ENCODE measurements at regions not wholly inside any gene's neighbourhood (a gene's known extent, or its start where the extent isn't known, plus 50 kb on each side); places are given as distances from the start of the nearest gene placed in this dataset.

GRCh38 chr13:84413016-84413415, 530.7 kb upstream of the SLITRK1 start:
- no peak for DNase-seq

DNA sequence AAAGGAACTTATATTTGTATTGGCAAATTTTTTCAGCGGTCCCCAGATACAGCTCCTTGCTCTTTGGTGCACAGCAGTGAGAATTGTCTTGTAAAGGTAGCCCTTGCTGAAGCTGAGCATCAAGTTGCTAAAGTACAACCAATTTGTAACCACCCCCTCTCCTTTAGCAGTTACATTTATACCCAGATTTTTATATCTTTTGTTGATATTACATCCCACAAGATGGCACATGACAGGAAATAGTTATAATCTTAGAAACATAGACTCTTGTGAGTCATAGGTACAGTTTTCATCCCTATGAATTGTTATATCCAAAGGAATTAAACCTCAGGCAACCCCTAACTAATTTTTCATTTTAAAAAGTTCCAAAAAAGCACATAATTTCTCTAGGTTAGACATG, 523.0 kb upstream of the SLITRK1 start:
- no peak for DNase-seq

DNA sequence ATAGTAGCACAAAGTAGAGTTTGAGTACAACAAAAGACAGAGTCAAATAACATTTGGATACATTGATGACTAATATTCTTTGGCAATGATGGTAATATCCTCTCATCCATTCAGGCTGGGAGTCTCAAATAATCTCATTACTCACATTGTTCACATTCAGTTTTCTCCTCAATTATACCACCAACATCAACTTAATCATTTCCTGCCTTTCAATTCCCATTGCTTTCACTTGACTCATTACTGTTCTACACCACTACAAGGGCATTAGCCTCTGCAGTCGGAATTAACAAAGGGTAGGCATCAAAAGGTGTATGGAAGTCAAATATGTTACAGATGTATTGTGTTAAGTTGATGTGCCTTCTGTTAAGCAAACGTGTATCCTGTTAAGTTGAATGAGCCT, 518.4 kb upstream of the SLITRK1 start:
- DNase-seq = no peak

DNA sequence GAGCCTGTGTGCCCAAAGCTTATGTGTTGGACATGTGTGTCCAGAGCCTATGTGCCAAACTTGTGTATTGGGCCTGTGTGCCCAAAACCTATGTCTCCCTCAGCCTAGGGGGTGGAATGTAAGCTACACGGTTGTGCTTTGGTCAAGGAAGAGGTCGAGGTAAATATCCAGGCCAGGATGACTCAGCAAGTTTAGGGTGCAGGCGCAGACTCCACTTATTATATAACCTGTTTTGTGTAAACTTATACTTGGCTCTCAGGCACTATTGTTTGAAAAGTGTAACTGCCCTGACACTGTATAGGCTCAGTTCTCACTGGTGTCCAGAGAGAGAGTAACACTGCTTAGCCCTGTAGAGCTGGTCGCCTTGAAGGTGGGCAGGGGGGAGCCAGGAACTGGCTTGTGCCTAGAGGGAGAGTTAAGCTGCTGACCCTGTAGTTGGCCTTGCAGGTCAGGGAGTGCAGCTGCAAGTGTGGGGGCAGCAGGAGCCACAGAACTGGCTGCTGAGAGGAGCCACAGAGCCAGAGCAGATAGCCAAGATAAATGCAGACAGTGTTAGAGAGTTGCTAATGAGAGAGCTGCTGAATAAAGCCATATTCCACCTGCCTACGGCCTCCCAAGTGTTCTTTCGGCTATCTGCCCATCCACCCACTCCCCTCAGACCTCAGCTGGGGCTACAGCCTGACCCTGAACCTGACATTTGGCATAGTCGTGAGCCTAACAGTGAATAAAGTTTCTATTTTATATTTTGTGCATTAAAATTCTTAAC, 517.2 kb upstream of the SLITRK1 start:
- no peak for DNase-seq

- DNase-seq = no peak
Observed at GRCh38 chr13:84393981-84394625, 511.8 kb upstream of the SLITRK1 start.

DNA sequence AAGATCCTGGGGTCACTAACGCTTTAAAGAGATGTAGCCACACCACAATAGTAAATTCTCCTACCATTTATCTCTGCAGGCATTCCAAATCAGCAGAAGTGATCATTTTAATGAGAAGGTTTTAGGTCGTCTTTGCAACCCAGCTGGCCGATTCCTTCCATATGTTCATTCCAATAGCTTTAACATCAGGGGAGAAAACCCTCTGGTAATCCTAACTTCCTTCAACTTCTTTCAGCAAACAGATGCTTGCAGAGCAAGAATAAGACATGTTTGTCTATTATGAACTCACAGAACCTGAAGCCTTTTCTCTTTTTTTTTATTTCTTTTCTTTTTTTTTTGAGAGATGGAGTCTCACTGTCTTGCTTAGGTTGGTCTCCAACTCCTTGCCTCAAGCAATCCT, 498.6 kb upstream of the SLITRK1 start:
- no peak for DNase-seq

DNA sequence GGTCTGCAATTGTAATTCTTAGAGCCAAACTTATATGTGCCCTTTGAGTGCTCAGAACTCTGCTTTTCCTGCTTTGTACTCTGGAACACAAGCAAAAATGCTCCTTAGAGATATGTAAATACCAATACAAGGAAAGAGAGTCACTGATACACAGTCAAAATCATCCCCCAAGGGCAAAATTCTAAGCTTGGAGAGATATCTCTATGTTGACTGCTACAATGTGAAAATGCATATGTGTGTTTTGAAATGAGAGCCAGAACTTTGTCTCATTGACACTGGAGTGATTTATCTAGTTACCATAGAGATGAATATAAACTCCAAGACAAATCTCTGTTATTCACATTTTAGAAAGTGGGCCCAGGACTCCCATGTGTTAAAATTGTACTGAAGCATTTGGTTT, 494.8 kb upstream of the SLITRK1 start:
- DNase-seq = no peak

DNA sequence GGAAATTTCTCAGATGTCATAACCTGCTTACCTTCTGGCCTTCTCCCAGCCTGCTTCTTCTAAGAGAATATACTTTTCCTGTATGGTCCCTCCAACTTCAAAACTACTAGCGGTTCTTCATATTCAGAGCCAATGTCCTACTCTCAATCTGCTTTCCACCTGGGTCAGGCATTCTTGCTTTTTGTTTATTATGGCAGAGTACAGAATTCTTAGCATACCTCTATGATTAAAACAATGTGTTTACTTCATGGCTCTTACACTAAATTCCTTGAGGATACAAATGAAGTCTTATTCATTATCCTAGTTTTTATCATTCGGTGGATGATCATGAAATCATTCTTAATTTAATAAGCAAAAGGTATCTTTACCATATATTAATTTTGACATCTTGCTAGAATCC, 484.2 kb upstream of the SLITRK1 start:
- DNase-seq = no peak

GRCh38 chr13:84362777-84363176, 480.5 kb upstream of the SLITRK1 start:
- DNase-seq = no peak

DNA sequence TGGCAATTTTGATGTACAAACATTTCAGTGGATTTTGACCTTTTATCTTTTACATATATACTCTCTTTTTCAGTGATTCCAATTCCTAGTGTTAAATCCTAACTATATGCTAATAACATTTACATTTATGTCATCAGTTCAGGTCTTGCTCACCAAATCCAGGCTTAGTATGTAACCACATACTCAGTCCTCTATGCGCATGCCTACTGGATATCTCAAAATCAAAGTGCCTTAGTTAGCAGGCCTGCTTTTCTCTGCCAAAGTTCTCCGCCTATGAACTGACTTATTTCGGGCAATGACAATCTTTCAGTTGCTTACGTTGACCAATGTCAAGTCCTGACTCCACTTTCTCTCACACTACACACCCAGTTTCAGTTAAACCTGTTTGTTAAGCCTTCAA, 478.5 kb upstream of the SLITRK1 start:
- DNase-seq = no peak

- DNase-seq = no peak
Observed at GRCh38 chr13:84358601-84359000, 476.3 kb upstream of the SLITRK1 start.

DNA sequence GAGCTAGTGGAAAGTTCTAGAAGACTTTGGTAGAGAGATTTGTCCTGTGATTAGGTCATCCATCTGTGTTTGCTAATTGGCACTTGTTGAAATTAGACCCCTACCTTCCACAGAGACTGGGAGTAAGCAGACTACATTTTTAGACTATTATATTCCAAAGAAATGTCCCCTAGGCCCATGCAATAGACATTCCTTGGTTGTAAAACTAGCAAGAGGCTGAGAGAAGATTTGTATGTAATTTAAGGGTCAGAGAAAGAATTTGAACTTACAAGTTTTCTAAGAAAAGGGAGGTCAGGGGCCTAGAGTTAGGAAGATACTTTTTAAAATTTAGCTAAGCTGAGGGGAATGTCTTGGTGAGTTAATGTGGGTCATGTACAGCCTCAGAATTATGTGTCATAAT, 470.7 kb upstream of the SLITRK1 start:
- DNase-seq = no peak

GRCh38 chr13:84339456-84339855, 457.2 kb upstream of the SLITRK1 start:
- no peak for DNase-seq

DNA sequence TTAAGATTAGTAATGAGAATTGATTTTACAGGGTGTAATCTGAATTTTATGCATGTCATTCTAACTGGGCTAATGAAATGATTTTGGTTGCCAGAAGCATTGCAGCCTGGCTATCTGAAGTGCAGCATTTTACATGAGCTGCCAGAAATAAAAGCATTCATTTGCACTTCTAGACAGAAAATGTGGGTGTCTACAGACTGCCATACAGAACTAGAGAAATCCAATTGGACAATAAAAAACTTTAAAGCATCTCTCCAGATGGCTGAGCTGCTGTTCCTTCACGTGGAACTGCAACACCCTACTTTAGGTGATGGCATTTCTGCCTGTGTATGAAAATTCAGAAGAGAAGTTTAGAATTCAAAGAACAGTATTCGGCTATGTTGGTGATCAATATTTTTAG, 450.1 kb upstream of the SLITRK1 start:
- no peak for DNase-seq

GRCh38 chr13:84315527-84315926, 433.3 kb upstream of the SLITRK1 start:
- no peak for DNase-seq

DNA sequence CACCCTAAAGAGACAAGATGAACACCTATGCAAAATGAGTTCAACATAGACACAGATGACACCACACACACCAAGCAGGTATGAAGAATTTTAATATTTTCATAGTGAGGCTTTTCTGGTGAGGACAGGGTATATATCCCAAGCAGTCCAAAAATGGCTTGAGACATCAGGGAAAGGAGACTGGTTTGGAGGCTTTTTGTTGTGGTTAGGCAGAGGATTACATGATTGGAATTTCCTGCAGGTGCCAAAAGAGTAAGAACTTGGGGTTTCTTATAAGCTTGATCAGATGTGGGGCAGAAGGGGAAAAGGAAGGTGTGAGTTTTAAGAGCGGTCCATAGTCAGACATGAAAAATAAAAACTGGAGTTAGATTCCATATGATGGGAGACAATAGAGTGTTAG, 420.8 kb upstream of the SLITRK1 start:
- no peak for DNase-seq

DNA sequence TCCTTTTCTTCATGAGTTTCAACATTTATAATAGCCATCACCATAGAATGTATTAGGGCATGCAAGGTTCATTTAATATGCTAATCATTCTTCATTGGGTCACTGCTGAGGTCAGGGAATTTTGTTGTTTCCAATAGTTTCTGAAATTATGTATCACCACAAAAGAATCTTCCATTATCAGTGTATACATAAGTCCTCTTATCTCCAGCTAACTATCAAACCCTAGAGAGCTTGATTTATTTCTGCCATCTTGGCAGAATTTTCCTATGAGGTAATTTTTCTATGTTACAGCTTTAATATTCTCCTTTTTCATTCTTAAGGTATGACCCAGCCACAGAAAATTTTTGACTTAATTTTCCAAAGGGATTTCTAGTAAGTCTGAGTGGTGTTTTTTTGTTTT, 415.0 kb upstream of the SLITRK1 start:
- DNase-seq = no peak

- DNase-seq = no peak
Observed at GRCh38 chr13:84296401-84296800, 414.1 kb upstream of the SLITRK1 start.

GRCh38 chr13:84294576-84294975, 412.3 kb upstream of the SLITRK1 start:
- DNase-seq = no peak

- DNase-seq = no peak
Observed at GRCh38 chr13:84290386-84290785, 408.1 kb upstream of the SLITRK1 start.

DNA sequence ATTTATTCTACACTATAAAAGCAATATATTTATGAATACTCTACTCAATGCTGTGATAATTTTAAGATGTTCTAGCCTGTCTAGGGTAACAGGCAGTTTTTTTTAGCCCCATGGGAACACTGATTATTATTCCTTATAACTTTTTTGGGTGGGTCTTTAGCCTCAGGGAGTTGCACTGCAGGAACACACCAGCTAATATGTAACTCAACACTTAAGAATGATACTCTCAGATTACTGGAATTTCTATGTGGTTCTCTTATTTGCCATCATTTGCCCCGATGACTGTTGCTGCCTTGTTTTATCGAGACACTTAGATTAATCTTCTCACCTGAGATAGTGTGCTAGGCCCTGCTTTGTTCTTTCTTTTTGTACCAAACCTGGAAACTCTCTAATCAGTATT, 396.9 kb upstream of the SLITRK1 start:
- no peak for DNase-seq

- no peak for DNase-seq
Observed at GRCh38 chr13:84272877-84273562, 390.7 kb upstream of the SLITRK1 start.

DNA sequence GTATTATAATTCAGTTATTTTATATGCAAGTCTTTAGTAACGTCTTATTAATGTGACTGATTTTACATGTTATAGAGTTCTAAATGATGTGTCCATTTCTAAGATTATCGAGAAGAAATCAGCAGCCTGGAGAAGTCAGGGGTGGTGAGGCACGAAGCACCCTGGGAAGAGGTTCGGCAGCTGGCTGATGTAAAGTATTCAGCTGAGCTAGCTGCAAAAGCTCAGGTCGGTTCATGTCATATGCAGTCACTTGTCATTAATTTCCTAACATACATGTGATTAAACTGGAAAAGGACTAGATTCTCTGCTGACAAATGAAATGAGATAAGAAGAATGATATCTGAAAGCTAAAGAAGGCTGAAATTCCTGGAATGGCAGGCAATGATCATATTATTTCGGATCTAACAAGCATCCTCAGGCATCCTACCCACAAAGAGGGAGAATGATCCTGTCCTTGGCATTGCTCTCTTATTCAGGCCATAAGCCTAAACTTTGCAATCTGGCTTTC, 383.0 kb upstream of the SLITRK1 start:
- no peak for DNase-seq
